ENCODE measurements at regions not wholly inside any gene's neighbourhood (a gene's known extent, or its start where the extent isn't known, plus 50 kb on each side); places are given as distances from the start of the nearest gene placed in this dataset.

- 93 to 100% methylated on average over 2 of the region's 2 CpGs for WGBS, 2 donors (ENCODE audit: low coverage in 1 of 2)
- H3K36me3 ChIP-seq: no peaks in the 10 kb centered on the region
- no peak for ATAC-seq
- no peak overlapping the region for H3K27ac ChIP-seq
- no peak overlapping the region for H3K4me3 ChIP-seq
- no peaks in the 10 kb centered on the region for H3K9me3 ChIP-seq
- TF ChIP-seq POLR2A (IDR thresholded peaks at IDR 0.05) (no peak), CTCF (IDR thresholded peaks at IDR 0.05) (no peak), POLR2AphosphoS5 (IDR thresholded peaks at IDR 0.05) (no peak), EP300 (IDR thresholded peaks at IDR 0.05) (no peak)
- no peaks in the 10 kb centered on the region for H3K27me3 ChIP-seq
- no peaks in the 10 kb centered on the region for H3K4me1 ChIP-seq
Observed at GRCh38 chr10:81792729-81793128, 82.3 kb upstream of the NRG3 start.

DNA sequence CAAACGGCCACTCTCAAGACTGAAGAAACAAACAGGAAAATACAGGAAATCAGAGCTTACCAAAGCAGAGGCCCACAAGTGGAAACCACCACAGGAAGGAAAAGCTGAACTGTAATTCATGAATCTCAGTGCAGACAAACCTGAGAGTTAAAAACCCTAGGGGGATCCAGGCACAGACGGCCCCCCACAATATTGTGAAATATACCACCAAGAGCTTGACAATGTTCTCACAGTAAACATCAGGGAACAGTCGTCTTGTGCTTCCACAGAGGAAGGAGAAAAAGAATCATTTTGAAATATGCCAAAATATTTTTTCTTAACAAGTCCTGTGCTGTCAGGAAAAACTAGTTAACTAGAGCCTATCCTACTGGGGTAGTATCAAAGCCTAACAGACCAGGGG, 68.2 kb upstream of the NRG3 start:
- Histone ChIP-seq H3K27ac (no peak overlapping the region), H3K4me1 (no peaks in the 10 kb centered on the region), H3K27me3 (no peaks in the 10 kb centered on the region), H3K36me3 (no peaks in the 10 kb centered on the region), H3K4me3 (no peak overlapping the region), H3K9me3 (peaks cover 0 to 32% (median 0%) of the 10 kb centered on the region in 3 donors)
- no peak for TF ChIP-seq POLR2A (IDR thresholded peaks at IDR 0.05)
- TF ChIP-seq CTCF (IDR thresholded peaks at IDR 0.05): no peak
- no peak for TF ChIP-seq EP300 (IDR thresholded peaks at IDR 0.05)
- TF ChIP-seq POLR2AphosphoS5 (IDR thresholded peaks at IDR 0.05): no peak
- 50 to 71% methylated on average over 2 of the region's 3 CpGs for WGBS, 2 donors (ENCODE audit: low coverage in 1 of 2)
- no peak for ATAC-seq

DNA sequence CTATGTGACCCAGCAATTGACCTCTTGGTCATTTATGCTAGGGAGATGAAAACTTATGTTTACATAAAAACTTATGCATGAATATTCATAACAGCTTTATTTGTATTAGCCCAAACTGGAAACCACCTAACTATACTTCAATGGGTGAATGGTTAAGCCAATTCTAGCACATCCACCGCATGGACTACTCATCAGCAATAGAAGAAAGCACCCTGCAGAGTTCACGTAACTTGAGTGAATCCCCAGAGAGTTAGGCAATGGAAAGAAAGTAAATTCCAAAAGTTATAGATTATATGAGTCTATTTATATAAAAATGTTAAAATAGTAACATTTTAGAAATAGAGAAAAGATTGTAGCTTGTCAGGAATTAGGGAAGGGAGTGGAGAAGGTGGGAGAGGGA, 60.2 kb upstream of the NRG3 start:
- TF ChIP-seq POLR2A (IDR thresholded peaks at IDR 0.05) (no peak), POLR2AphosphoS5 (IDR thresholded peaks at IDR 0.05) (no peak), CTCF (IDR thresholded peaks at IDR 0.05) (no peak), EP300 (IDR thresholded peaks at IDR 0.05) (no peak)
- Histone ChIP-seq H3K4me3 (no peak overlapping the region), H3K36me3 (no peaks in the 10 kb centered on the region), H3K9me3 (peaks cover 0 to 12% (median 0%) of the 10 kb centered on the region in 3 donors), H3K27me3 (no peaks in the 10 kb centered on the region), H3K4me1 (no peaks in the 10 kb centered on the region), H3K27ac (no peak overlapping the region)
- ATAC-seq: no peak
- 72 to 76% methylated on average over 2 of the region's 2 CpGs for WGBS, 2 donors (ENCODE audit: low coverage in 1 of 2)

GRCh38 chr10:81817596-81818170, 57.3 kb upstream of the NRG3 start:
- TF ChIP-seq POLR2A (IDR thresholded peaks at IDR 0.05) (no peak), POLR2AphosphoS5 (IDR thresholded peaks at IDR 0.05) (no peak), EP300 (IDR thresholded peaks at IDR 0.05) (no peak), CTCF (IDR thresholded peaks at IDR 0.05) (no peak)
- ATAC-seq: no peak
- H3K4me3 ChIP-seq: no peak overlapping the region
- 88% methylated on average over 6 of the region's 9 CpGs for WGBS, 2 donors (ENCODE audit: low coverage in 1 of 2)
- no peaks in the 10 kb centered on the region for H3K36me3 ChIP-seq
- H3K27ac ChIP-seq: no peak overlapping the region
- no peaks in the 10 kb centered on the region for H3K27me3 ChIP-seq
- no peaks in the 10 kb centered on the region for H3K9me3 ChIP-seq
- no peaks in the 10 kb centered on the region for H3K4me1 ChIP-seq

DNA sequence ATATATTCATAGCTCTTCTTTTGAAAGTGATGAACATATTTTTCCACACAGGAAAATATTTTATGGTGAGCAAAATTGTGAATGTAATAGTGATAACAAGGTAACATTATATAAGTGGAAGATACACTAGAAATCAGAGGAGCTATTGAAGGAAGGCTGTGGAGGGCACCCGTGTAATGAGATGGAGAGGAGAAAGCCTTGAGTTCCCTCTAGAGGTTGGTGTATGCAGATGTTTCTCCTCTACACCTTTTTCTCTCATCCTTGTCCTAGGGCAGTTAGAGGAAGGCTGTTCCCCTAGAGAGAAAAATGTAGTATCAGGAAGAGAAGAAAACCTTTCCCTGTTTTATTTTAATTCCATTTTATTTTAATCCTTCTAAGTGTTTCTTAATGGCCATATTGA, 54.6 kb upstream of the NRG3 start:
- TF ChIP-seq POLR2AphosphoS5 (IDR thresholded peaks at IDR 0.05): no peak
- no peak for TF ChIP-seq POLR2A (IDR thresholded peaks at IDR 0.05)
- no peak for TF ChIP-seq CTCF (IDR thresholded peaks at IDR 0.05)
- no peak for TF ChIP-seq EP300 (IDR thresholded peaks at IDR 0.05)
- H3K9me3 ChIP-seq: no peaks in the 10 kb centered on the region
- H3K27ac ChIP-seq: no peak overlapping the region
- no peak for ATAC-seq
- no peaks in the 10 kb centered on the region for H3K36me3 ChIP-seq
- no peaks in the 10 kb centered on the region for H3K27me3 ChIP-seq
- no peak overlapping the region for H3K4me3 ChIP-seq
- 0 to 13% methylated on average over 1 of the region's 1 CpG for WGBS, 2 donors (ENCODE audit: low coverage in 1 of 2)
- H3K4me1 ChIP-seq: no peaks in the 10 kb centered on the region
